ENCODE measurements at regions not wholly inside any gene's neighbourhood (a gene's known extent, or its start where the extent isn't known, plus 50 kb on each side); places are given as distances from the start of the nearest gene placed in this dataset.

DNA sequence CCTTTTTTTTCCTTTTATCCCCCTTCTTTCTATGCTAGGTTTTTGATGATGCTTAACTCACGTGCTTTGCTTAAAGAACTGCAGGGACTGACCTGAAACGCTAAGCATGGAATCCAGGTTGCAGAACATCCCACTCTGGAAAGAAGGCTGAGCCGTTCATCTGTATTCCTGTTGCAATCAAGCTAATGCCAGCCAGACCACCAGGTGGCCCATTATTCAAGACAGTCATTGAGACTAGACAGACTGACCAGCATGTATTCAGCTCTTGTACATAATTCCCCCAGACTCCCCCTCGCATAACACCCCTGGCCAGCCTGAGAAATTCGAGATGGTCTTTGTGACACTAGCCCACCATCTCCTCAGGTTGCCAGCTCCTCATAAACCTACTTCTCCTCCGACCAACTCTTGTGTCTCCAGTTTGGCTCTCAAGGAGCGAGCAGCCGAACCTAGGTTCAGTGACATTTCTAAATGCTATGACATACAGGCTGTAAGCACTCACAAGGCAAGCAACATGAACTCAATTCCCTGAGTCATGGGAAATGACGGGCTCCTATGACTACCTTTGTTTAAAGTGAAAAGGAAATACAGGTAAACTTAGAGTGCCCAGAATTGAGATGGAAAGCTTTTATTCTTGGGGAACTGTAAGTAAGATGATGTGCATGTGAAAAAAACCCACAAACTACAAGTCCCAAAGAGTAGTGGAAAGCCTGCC is 309.3 kb upstream of the CDYL start (continued):
- TF ChIP-seq, protein P1, sequence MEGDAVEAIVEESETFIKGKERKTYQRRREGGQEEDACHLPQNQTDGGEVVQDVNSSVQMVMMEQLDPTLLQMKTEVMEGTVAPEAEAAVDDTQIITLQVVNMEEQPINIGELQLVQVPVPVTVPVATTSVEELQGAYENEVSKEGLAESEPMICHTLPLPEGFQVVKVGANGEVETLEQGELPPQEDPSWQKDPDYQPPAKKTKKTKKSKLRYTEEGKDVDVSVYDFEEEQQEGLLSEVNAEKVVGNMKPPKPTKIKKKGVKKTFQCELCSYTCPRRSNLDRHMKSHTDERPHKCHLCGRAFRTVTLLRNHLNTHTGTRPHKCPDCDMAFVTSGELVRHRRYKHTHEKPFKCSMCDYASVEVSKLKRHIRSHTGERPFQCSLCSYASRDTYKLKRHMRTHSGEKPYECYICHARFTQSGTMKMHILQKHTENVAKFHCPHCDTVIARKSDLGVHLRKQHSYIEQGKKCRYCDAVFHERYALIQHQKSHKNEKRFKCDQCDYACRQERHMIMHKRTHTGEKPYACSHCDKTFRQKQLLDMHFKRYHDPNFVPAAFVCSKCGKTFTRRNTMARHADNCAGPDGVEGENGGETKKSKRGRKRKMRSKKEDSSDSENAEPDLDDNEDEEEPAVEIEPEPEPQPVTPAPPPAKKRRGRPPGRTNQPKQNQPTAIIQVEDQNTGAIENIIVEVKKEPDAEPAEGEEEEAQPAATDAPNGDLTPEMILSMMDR (IDR thresholded peaks at IDR 0.05 in 2 of 3, conservative IDR thresholded peaks at IDR 0.05 in 1 of 3; ENCODE audit: insufficient read depth in 2 of 3, low read depth in 1 of 3, low read length in 3 of 3), result peak; percentile 18 to 38 (median 21); a peak in 2 of 6 replicates
- TF ChIP-seq PRMT5 (CRISPR knock-in tag; IDR thresholded peaks at IDR 0.05) (no peak), GABPB1 (CRISPR knock-in tag; IDR thresholded peaks at IDR 0.05) (no peak), RFX1 (IDR thresholded peaks at IDR 0.05) (no peak), FOS (IDR thresholded peaks at IDR 0.05; ENCODE audit: extremely low read depth, insufficient read length) (no peak), ELF4 (CRISPR knock-in tag; IDR thresholded peaks at IDR 0.05) (no peak), ZNF586 (CRISPR knock-in tag; conservative IDR thresholded peaks at IDR 0.05) (no peak), SMAD1 (IDR thresholded peaks at IDR 0.05; ENCODE audit: low read depth, low read length, partially characterized antibody) (no peak)

DNA sequence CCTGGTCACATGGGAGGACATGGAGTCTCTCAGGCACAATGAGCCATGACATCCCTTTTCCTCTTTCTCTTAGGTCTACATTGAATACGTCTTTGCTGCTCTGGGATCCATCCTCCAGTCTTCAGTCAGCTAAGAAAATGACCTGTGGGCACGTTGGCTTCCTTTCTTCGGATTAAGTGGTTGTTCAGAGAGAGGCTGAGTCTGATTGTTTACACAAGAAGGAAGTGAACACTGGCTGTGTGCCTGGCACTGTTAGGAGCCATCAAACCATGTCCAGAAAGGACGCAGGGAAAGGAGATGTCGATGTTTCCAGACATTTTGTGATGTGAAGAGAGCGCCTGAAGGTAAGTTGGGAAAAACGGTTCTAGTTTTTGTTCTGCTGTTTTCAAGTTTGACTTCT is 309.9 kb upstream of the CDYL start:
- no peak overlapping the region for H3K27ac ChIP-seq (ENCODE audit: extremely low read depth, low read depth, low read length)
- peaks cover 8 to 23% of the 10 kb centered on the region in 2 experiments; a peak in 4 of 5 replicates for H3K27me3 ChIP-seq (ENCODE audit: control insufficient read depth in 2 of 2, insufficient read depth in 2 of 2, low read length in 2 of 2)
- no peak for DNase-seq (ENCODE audit: extremely low read depth in 1 of 4, low spot score in 3 of 4)
- no peaks in the 10 kb centered on the region for H3K79me2 ChIP-seq (ENCODE audit: control insufficient read depth, insufficient read depth, low read length)
- FAIRE-seq, result no peak
- H3K9me3 ChIP-seq (replicated peaks; ENCODE audit: control insufficient read depth, insufficient read depth, low read depth, low read length), result no peaks in the 10 kb centered on the region
- no peaks in the 10 kb centered on the region for H3K4me1 ChIP-seq (replicated peaks in 1 of 2; ENCODE audit: control insufficient read depth in 2 of 2, insufficient read depth in 2 of 2, low read length in 2 of 2)
- CTCF ChIA-PET (ENCODE audit: low intra/inter-chr PET ratio), result no interaction called here
- H3K4me2 ChIP-seq (ENCODE audit: insufficient read depth, low read length), result no peak overlapping the region
- intact Hi-C loops (cut with micrococcal nuclease) (no loop called here), in situ Hi-C loops (cut with MboI) (no loop called here)
- ATAC-seq, result no peak
- no peaks in the 10 kb centered on the region for H4K20me1 ChIP-seq (replicated peaks; ENCODE audit: control insufficient read depth, insufficient read depth, low read length)
- H3K4me3 ChIP-seq, result no peak overlapping the region
- no TSS peak for BruUV-seq (replicated peaks)
- H3K9me1 ChIP-seq (ENCODE audit: control insufficient read depth, insufficient read depth, low read length), result no peaks in the 10 kb centered on the region
- no peak overlapping the region for H2AFZ ChIP-seq (ENCODE audit: low read depth, low read length)
- 0% methylated on average over 7 of the region's 7 CpGs for WGBS (ENCODE audit: insufficient coverage, low coverage, missing lambda C conversion rate)
- no peaks in the 10 kb centered on the region for H3K36me3 ChIP-seq (ENCODE audit: control insufficient read depth, insufficient read depth, low read length)
- POLR2A ChIA-PET, result interaction anchor here (0.5 to 1.0 kb wide), 2 partner anchors 113 to 140 kb away, joined by 3 read pairs; no protein-coding TSS in a partner anchor
- no peak overlapping the region for H3K9ac ChIP-seq (ENCODE audit: insufficient read depth in 1 of 2, low read depth in 2 of 2, low read length in 2 of 2)
- TF ChIP-seq, protein P2, sequence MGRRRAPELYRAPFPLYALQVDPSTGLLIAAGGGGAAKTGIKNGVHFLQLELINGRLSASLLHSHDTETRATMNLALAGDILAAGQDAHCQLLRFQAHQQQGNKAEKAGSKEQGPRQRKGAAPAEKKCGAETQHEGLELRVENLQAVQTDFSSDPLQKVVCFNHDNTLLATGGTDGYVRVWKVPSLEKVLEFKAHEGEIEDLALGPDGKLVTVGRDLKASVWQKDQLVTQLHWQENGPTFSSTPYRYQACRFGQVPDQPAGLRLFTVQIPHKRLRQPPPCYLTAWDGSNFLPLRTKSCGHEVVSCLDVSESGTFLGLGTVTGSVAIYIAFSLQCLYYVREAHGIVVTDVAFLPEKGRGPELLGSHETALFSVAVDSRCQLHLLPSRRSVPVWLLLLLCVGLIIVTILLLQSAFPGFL (CRISPR knock-in tag; IDR thresholded peaks at IDR 0.05), result no peak
- TF ChIP-seq ZNF124 (CRISPR knock-in tag; IDR thresholded peaks at IDR 0.05), result no peak
- TF ChIP-seq, protein P3, sequence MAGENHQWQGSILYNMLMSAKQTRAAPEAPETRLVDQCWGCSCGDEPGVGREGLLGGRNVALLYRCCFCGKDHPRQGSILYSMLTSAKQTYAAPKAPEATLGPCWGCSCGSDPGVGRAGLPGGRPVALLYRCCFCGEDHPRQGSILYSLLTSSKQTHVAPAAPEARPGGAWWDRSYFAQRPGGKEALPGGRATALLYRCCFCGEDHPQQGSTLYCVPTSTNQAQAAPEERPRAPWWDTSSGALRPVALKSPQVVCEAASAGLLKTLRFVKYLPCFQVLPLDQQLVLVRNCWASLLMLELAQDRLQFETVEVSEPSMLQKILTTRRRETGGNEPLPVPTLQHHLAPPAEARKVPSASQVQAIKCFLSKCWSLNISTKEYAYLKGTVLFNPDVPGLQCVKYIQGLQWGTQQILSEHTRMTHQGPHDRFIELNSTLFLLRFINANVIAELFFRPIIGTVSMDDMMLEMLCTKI (IDR thresholded peaks at IDR 0.05; ENCODE audit: partially characterized antibody), result no peak
- no peak for TF ChIP-seq CREB1 (IDR thresholded peaks at IDR 0.05)
- no peak for TF ChIP-seq CREB1 (CRISPR knock-in tag; IDR thresholded peaks at IDR 0.05)
- TF ChIP-seq, protein P4, sequence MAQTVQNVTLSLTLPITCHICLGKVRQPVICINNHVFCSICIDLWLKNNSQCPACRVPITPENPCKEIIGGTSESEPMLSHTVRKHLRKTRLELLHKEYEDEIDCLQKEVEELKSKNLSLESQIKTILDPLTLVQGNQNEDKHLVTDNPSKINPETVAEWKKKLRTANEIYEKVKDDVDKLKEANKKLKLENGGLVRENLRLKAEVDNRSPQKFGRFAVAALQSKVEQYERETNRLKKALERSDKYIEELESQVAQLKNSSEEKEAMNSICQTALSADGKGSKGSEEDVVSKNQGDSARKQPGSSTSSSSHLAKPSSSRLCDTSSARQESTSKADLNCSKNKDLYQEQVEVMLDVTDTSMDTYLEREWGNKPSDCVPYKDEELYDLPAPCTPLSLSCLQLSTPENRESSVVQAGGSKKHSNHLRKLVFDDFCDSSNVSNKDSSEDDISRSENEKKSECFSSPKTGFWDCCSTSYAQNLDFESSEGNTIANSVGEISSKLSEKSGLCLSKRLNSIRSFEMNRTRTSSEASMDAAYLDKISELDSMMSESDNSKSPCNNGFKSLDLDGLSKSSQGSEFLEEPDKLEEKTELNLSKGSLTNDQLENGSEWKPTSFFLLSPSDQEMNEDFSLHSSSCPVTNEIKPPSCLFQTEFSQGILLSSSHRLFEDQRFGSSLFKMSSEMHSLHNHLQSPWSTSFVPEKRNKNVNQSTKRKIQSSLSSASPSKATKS (CRISPR knock-in tag; IDR thresholded peaks at IDR 0.05), result no peak

All from K562 (cell line).